B cell (primary cell): ENCODE measurements at regions not wholly inside any gene's neighbourhood (a gene's known extent, or its start where the extent isn't known, plus 50 kb on each side); places are given as distances from the start of the nearest gene placed in this dataset.
"Not testable (repeated sequence)": the region's sequence is repeated elsewhere in the genome, so short reads cannot be mapped to it uniquely, and the experiment has no call there.

ENCODE experiments used
- ATAC-seq: fragments of 200-7000 bp; cut with Tn5 transposase; one replicate; pipeline ENCODE4 v1.10.0; 2021; ENCODE audit warnings: low read depth, mild to moderate bottlenecking, moderate number of reproducible peaks, moderate library complexity
- CTCF ChIA-PET: fragments of 350-600 bp; sonication (Branson Sonifier 250); formaldehyde crosslinking; loops from one replicate; lab custom pipeline; 2021; ENCODE audit warnings: antibody characterized with exemption, inconsistent platforms; lab: Charles Lee
- POLR2A ChIA-PET: fragments of 350-600 bp; sonication (Branson Sonifier 250); formaldehyde crosslinking; loops from one replicate; lab custom pipeline; 2021; ENCODE audit warnings: antibody characterized with exemption; lab: Charles Lee
- DNase-seq: peaks from one replicate; pipeline ENCODE4 v3.0.0; 2013
- H2AFZ ChIP-seq: 2 replicates; pipeline ENCODE4 v1.6.1; 2012; ENCODE audit warnings: mild to moderate bottlenecking, low read depth, low read length; ENCODE audit not compliant: insufficient read depth, poor library complexity, severe bottlenecking
- H3K27ac ChIP-seq, 2 donors: 1 replicate in 1 of 2; 2 replicates in 1 of 2; pipeline ENCODE4 v1.5.1; 2012 to 2013; ENCODE audit warnings: low read length in 2 of 2, mild to moderate bottlenecking in 2 of 2, moderate library complexity in 1 of 2
- H3K27me3 ChIP-seq, 4 experiments: fragments of 200-600 bp in 1 of 4; sonication (generic) in 1 of 4; replicated peaks in 1 of 4; 1 replicate in 2 of 4; 2 replicates in 2 of 4; pipeline versions ENCODE4 v1.6.1 to v1.7.0; 2013 to 2016; ENCODE audit warnings: low read length in 3 of 4, mild to moderate bottlenecking in 2 of 4, mixed read lengths in 1 of 4, moderate library complexity in 1 of 4; ENCODE audit not compliant: insufficient read depth in 4 of 4, control insufficient read depth in 3 of 4; ENCODE audit errors: control extremely low read depth in 1 of 4
- H3K36me3 ChIP-seq, 2 experiments: replicated peaks in 1 of 2; 1 replicate in 1 of 2; 2 replicates in 1 of 2; pipeline versions ENCODE4 v1.6.1 to v1.7.1; 2013; ENCODE audit warnings: low read length in 1 of 2; ENCODE audit not compliant: insufficient read depth in 2 of 2, control insufficient read depth in 1 of 2; ENCODE audit errors: control extremely low read depth in 1 of 2, extremely low read depth in 1 of 2
- H3K4me1 ChIP-seq, 2 donors: fragments of 200-600 bp in 1 of 2; sonication (generic) in 1 of 2; 1 replicate in 1 of 2; 2 replicates in 1 of 2; pipeline versions ENCODE4 v1.5.1 to v1.6.1; 2013 to 2017; ENCODE audit warnings: low read length in 2 of 2; ENCODE audit not compliant: control insufficient read depth in 2 of 2, insufficient read depth in 2 of 2
- H3K4me2 ChIP-seq: replicated peaks from 2 replicates; pipeline ENCODE3; 2012; ENCODE audit warnings: mild to moderate bottlenecking, low read depth, low read length; ENCODE audit not compliant: poor library complexity, severe bottlenecking
- H3K4me3 ChIP-seq, 5 experiments: fragments of 200-600 bp in 1 of 5; sonication (generic) in 1 of 5; 1 replicate in 3 of 5; 2 replicates in 2 of 5; pipeline versions ENCODE4 v1.5.1 to v1.7.0; 2011 to 2016; ENCODE audit warnings: low read length in 4 of 5, mild to moderate bottlenecking in 4 of 5, low read depth in 2 of 5, control low read depth in 1 of 5, moderate library complexity in 1 of 5; ENCODE audit not compliant: insufficient read depth in 1 of 5; ENCODE audit errors: control extremely low read depth in 1 of 5, extremely low read depth in 1 of 5
- H3K79me2 ChIP-seq: fragments of 200-600 bp; sonication (generic); one replicate; pipeline ENCODE4 v1.6.0; 2016; ENCODE audit warnings: low read length; ENCODE audit not compliant: control insufficient read depth, insufficient read depth
- H3K9ac ChIP-seq: fragments of 200-600 bp; sonication (generic); 2 replicates; pipeline ENCODE4 v1.6.1; 2017; ENCODE audit warnings: mild to moderate bottlenecking, low read length, moderate library complexity
- H3K9me3 ChIP-seq, 3 donors: one replicate each; pipeline versions ENCODE4 v1.6.1 to v1.7.1; 2013; ENCODE audit warnings: low read length in 2 of 3; ENCODE audit not compliant: control insufficient read depth in 2 of 3, insufficient read depth in 1 of 3; ENCODE audit errors: control extremely low read depth in 1 of 3
- H4K20me1 ChIP-seq: 2 replicates; pipeline ENCODE4 v1.6.0; 2012; ENCODE audit warnings: mild to moderate bottlenecking, low read length; ENCODE audit not compliant: insufficient read depth, control insufficient read depth, poor library complexity, severe bottlenecking
- H3K27ac Mint-ChIP-seq: one replicate; pipeline ENCODE4 v1.8.0; 2021; ENCODE audit warnings: mixed read lengths
- H3K27me3 Mint-ChIP-seq: one replicate; pipeline ENCODE4 v1.8.0; 2021; ENCODE audit warnings: mixed read lengths
- H3K4me1 Mint-ChIP-seq: one replicate; pipeline ENCODE4 v1.8.0; 2021; ENCODE audit warnings: mixed read lengths
- H3K4me3 Mint-ChIP-seq: one replicate; pipeline ENCODE4 v1.8.0; 2021; ENCODE audit warnings: mixed read lengths
- H3K9me3 Mint-ChIP-seq: one replicate; pipeline ENCODE4 v1.8.0; 2022; ENCODE audit warnings: mixed read lengths; ENCODE audit not compliant: insufficient read depth
- CTCF ChIP-seq: fragments of 200-600 bp; IDR thresholded peaks from one replicate; pipeline ENCODE4 v1.8.0; 2022; ENCODE audit warnings: antibody characterized with exemption, mild to moderate bottlenecking
- EZH2 ChIP-seq: IDR thresholded peaks from 2 replicates; pipeline ENCODE4 v1.6.1; 2012; ENCODE audit warnings: borderline replicate concordance, low read depth, mild to moderate bottlenecking, moderate library complexity, low read length; ENCODE audit not compliant: insufficient read depth, poor library complexity, severe bottlenecking
- WGBS: methylation state at CpG from one replicate; pipeline ENCODE4 v1.1.5; 2013; ENCODE audit warnings: missing lambda C conversion rate; ENCODE audit not compliant: insufficient coverage; 5-methylcytosine and 5-hydroxymethylcytosine counted together
- intact Hi-C: fragments of 100-400 bp; cut with micrococcal nuclease; formaldehyde crosslinking; loops from one replicate; pipeline ENCODE4 v1.10.0; 2022

DNA sequence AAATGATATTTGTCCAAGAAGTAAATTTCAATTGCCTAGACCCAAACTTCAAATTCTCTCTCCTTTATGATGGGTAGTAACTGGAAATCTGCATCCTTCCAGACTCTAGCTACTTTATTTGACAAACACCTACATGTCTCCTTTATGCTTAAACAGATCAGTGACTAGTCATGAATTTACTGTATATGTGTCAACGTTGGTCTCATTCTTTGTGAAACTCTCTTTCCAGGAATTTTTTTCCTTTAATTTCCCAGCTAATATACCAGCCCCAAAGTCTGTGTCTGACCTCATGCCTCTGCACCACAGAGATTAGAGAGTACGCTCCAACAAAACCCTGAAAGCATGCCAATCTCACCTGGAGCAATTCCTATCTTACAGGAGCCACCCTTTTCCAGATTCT is 811.2 kb upstream of the NCAM2 start:
- ATAC-seq = no peak
- H2AFZ ChIP-seq = no peak overlapping the region
- no peak overlapping the region for H3K9ac ChIP-seq
- ChIA-PET POLR2A (no interaction called here), CTCF (no interaction called here)
- H3K9me3 Mint-ChIP-seq = peaks cover 11% of the 10 kb centered on the region
- DNase-seq = no peak
- TF ChIP-seq EZH2 = no peak
- no peak for TF ChIP-seq CTCF
- no peak overlapping the region for H3K27ac Mint-ChIP-seq
- intact Hi-C loops = no loop called here
- no CpG with 5 or more reads among the region's 2 CpGs for WGBS
- H3K27ac ChIP-seq = no peak overlapping the region
- H3K9me3 ChIP-seq = peaks cover 0 to 3% (median 0%) of the 10 kb centered on the region in 3 donors
- no peaks in the 10 kb centered on the region for H3K27me3 Mint-ChIP-seq
- no peaks in the 10 kb centered on the region for H3K27me3 ChIP-seq
- H3K79me2 ChIP-seq = no peaks in the 10 kb centered on the region
- H4K20me1 ChIP-seq = no peaks in the 10 kb centered on the region
- no peaks in the 10 kb centered on the region for H3K4me1 Mint-ChIP-seq
- H3K4me3 ChIP-seq = no peak overlapping the region
- no peaks in the 10 kb centered on the region for H3K36me3 ChIP-seq
- H3K4me2 ChIP-seq = no peak overlapping the region
- H3K4me3 Mint-ChIP-seq = no peak overlapping the region
- H3K4me1 ChIP-seq = no peaks in the 10 kb centered on the region

GRCh38 chr21:20201323-20201722 is 796.9 kb upstream of the NCAM2 start:
- H3K36me3 ChIP-seq, H3K9me3 ChIP-seq, H3K27ac ChIP-seq, H3K9ac ChIP-seq, POLR2A ChIA-PET, intact Hi-C loops, H3K9me3 Mint-ChIP-seq, H3K79me2 ChIP-seq, H2AFZ ChIP-seq, H3K4me1 Mint-ChIP-seq, H3K27me3 ChIP-seq, CTCF ChIA-PET, ATAC-seq, H3K4me3 ChIP-seq, H3K27ac Mint-ChIP-seq, H3K4me3 Mint-ChIP-seq, H3K4me1 ChIP-seq, H4K20me1 ChIP-seq, H3K27me3 Mint-ChIP-seq, DNase-seq, H3K4me2 ChIP-seq: not testable (repeated sequence)
- no CpG with 5 or more reads among the region's 4 CpGs for WGBS
